GM12891 (cell line): ENCODE measurements at regions not wholly inside any gene's neighbourhood (a gene's known extent, or its start where the extent isn't known, plus 50 kb on each side); places are given as distances from the start of the nearest gene placed in this dataset.

ENCODE experiments used
- PAX5 ChIP-seq: IDR thresholded peaks from 2 replicates; pipeline ENCODE4 v1.6.1; 2011; ENCODE audit warnings: low read length, moderate library complexity, mild to moderate bottlenecking; ENCODE audit not compliant: insufficient read depth, severe bottlenecking
- POLR2A ChIP-seq: IDR thresholded peaks from 2 replicates; pipeline ENCODE4 v1.6.1; 2011; ENCODE audit warnings: low read depth, low read length, control low read depth
- POLR2AphosphoS5 ChIP-seq: IDR thresholded peaks from 2 replicates; pipeline ENCODE4 v1.6.1; 2011; ENCODE audit warnings: low read depth, low read length, control low read depth
- POU2F2 ChIP-seq: IDR thresholded peaks from 2 replicates; pipeline ENCODE4 v1.6.1; 2011; ENCODE audit warnings: low read depth, mild to moderate bottlenecking, control low read depth, low read length, moderate library complexity
- SPI1 ChIP-seq: IDR thresholded peaks from 2 replicates; pipeline ENCODE4 v1.6.1; 2011; ENCODE audit warnings: low read depth, low read length, control low read depth
- TAF1 ChIP-seq: IDR thresholded peaks from 2 replicates; pipeline ENCODE4 v1.6.1; 2011; ENCODE audit warnings: low read depth, low read length, control low read depth

- TF ChIP-seq TAF1 (no peak), POLR2AphosphoS5 (no peak), PAX5 (no peak), POLR2A (no peak), SPI1 (no peak), POU2F2 (no peak)
Measured at GRCh38 chr3:118823626-118824025, 211.0 kb downstream of the IGSF11 start.
